HL-60 (cell line): ENCODE measurements at regions not wholly inside any gene's neighbourhood (a gene's known extent, or its start where the extent isn't known, plus 50 kb on each side); places are given as distances from the start of the nearest gene placed in this dataset.

Experiments used
- DNase-seq, 2 experiments: peaks; one replicate each; pipeline ENCODE4 v3.0.0-alpha.2; 2010 to 2020; ENCODE audit warnings: low read depth in 1 of 2, low spot score in 1 of 2
- H3K27ac ChIP-seq: fragments of 250-450 bp; sonication (Bioruptor Pico); replicated peaks from 2 replicates; pipeline ENCODE4 v1.5.1; 2020; ENCODE audit warnings: mild to moderate bottlenecking, moderate library complexity
- H3K27me3 ChIP-seq: fragments of 250-450 bp; sonication (Bioruptor Pico); 2 replicates; pipeline ENCODE4 v1.5.1; 2021; ENCODE audit warnings: mild to moderate bottlenecking, moderate library complexity; ENCODE audit not compliant: insufficient read depth, poor library complexity, severe bottlenecking
- H3K4me3 ChIP-seq: replicated peaks from 2 replicates; pipeline ENCODE4 v1.5.1; 2011; ENCODE audit warnings: mild to moderate bottlenecking, control low read depth, low read length; ENCODE audit not compliant: insufficient read depth
- CTCF ChIP-seq: IDR thresholded peaks from one replicate; pipeline ENCODE4 v1.5.1; 2011; ENCODE audit warnings: low read length, control low read depth, inconsistent platforms; ENCODE audit not compliant: insufficient read depth
- GABPA ChIP-seq: IDR thresholded peaks from 2 replicates; pipeline ENCODE4 v1.6.1; 2012; ENCODE audit warnings: low read depth
- POLR2AphosphoS5 ChIP-seq: IDR thresholded peaks from 2 replicates; pipeline ENCODE4 v1.6.1; 2012; ENCODE audit warnings: low read depth
- REST ChIP-seq: IDR thresholded peaks from 2 replicates; pipeline ENCODE4 v1.6.1; 2012; ENCODE audit warnings: low read depth; ENCODE audit not compliant: insufficient replicate concordance
- SPI1 ChIP-seq: IDR thresholded peaks from 2 replicates; pipeline ENCODE4 v1.6.1; 2012; ENCODE audit warnings: low read depth, mild to moderate bottlenecking, borderline replicate concordance

- H3K27me3 ChIP-seq, result peaks cover 32% of the 10 kb centered on the region
- TF ChIP-seq SPI1 (no peak), POLR2AphosphoS5 (no peak), REST (no peak), CTCF (no peak), GABPA (no peak)
- no peak overlapping the region for H3K27ac ChIP-seq
- DNase-seq, result no peak
- H3K4me3 ChIP-seq, result no peak overlapping the region
Measured at GRCh38 chr2:118772487-118773200, 74.8 kb downstream of the EN1 start.

- peaks cover 22% of the 10 kb centered on the region for H3K27me3 ChIP-seq
- no peak for DNase-seq
- TF ChIP-seq REST (no peak), CTCF (no peak), GABPA (no peak), SPI1 (no peak), POLR2AphosphoS5 (no peak)
- H3K27ac ChIP-seq, result no peak overlapping the region
- no peak overlapping the region for H3K4me3 ChIP-seq
Measured at GRCh38 chr2:118769707-118770400, 77.6 kb downstream of the EN1 start.

GRCh38 chr2:118766871-118767270, 80.6 kb downstream of the EN1 start:
- Histone ChIP-seq H3K27me3 (peaks cover 27% of the 10 kb centered on the region), H3K27ac (no peak overlapping the region), H3K4me3 (no peak overlapping the region)
- no peak for DNase-seq
- TF ChIP-seq SPI1, result no peak
- TF ChIP-seq CTCF, result no peak
- no peak for TF ChIP-seq GABPA
- no peak for TF ChIP-seq REST
- no peak for TF ChIP-seq POLR2AphosphoS5
